Body of pancreas (tissue), 4 donors: ENCODE measurements at regions not wholly inside any gene's neighbourhood (a gene's known extent, or its start where the extent isn't known, plus 50 kb on each side); places are given as distances from the start of the nearest gene placed in this dataset.

Experiments used
- POLR2A ChIP-seq, 3 donors: fragments of 450-650 bp; IDR thresholded peaks; one replicate each; pipeline ENCODE4 v1.6.1; 2016; ENCODE audit warnings: antibody characterized with exemption in 3 of 3, mild to moderate bottlenecking in 2 of 3
- TF ChIP-seq, protein P1 (sequence below), 7 experiments: fragments of 450-650 bp in 4 of 7; fragments of 200-600 bp in 3 of 7; sonication (generic) in 3 of 7; IDR thresholded peaks; one replicate each; pipeline ENCODE4 v1.5.1; 2016 to 2019; ENCODE audit warnings: antibody characterized with exemption in 7 of 7

DNA sequence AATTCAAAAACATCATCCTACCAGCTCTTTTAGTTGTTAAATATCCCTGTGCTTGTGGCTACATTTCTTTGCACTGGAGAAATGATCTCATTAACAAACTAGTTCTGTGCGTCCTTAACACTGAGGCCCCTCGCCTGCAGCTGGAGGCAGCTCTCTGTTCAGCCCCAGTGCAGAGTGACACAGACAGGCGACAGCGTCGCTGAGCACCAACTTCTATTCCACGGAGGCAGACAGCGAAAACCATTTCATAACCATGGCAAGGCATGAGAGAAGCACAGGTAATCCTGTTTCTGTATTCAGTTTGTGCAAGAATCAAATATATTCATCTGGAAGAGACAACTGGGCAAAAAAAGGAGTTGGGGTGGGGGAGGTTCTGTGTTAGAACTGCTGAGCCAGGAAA, 530.7 kb downstream of the ZIC1 start:
- no peak for TF ChIP-seq POLR2A (IDR thresholded peaks at IDR 0.05)
- TF ChIP-seq, protein P1, sequence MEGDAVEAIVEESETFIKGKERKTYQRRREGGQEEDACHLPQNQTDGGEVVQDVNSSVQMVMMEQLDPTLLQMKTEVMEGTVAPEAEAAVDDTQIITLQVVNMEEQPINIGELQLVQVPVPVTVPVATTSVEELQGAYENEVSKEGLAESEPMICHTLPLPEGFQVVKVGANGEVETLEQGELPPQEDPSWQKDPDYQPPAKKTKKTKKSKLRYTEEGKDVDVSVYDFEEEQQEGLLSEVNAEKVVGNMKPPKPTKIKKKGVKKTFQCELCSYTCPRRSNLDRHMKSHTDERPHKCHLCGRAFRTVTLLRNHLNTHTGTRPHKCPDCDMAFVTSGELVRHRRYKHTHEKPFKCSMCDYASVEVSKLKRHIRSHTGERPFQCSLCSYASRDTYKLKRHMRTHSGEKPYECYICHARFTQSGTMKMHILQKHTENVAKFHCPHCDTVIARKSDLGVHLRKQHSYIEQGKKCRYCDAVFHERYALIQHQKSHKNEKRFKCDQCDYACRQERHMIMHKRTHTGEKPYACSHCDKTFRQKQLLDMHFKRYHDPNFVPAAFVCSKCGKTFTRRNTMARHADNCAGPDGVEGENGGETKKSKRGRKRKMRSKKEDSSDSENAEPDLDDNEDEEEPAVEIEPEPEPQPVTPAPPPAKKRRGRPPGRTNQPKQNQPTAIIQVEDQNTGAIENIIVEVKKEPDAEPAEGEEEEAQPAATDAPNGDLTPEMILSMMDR (IDR thresholded peaks at IDR 0.05), result no peak
